GDM1 (cell line): ENCODE measurements at regions not wholly inside any gene's neighbourhood (a gene's known extent, or its start where the extent isn't known, plus 50 kb on each side); places are given as distances from the start of the nearest gene placed in this dataset.

Experiments used
- DNase-seq: peaks from one replicate; lab custom pipeline; 2025; lab: John Stamatoyannopoulos, UW

DNA sequence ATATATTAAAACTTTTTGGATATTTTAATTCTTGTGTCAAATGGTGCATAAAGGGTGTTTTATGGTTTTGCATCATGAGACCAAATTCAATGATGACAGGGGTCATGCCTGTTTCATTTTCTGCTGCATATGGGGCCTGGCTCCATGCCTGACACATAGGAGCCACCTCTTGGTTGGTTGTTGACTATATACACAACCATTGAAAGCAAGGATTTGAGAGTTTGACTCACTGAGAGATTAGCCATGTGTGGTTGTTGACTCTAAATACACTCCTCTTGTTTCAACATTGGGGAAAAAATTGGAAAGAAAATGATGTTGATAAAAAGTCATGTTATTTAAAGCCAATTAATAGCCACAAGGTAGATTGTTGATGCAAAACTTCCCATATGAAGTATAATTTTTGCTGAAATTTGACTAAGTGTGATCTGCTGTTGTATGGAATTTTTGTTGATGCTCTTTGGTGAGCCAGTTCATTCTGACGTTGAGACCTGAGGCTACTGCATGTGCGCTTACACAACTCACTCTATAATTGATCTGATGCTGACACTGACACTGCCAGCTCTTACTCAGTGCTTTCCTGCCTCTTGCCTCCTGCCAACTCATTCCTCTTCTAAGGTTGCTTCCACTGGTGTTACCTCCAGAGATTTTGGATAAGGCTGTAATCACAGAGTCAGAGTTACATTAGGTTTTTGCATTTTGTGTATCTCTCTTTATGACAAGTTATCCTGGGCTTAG is 446.2 kb upstream of the SLC14A2 start:
- DNase-seq = no peak

- DNase-seq = no peak
Measured at GRCh38 chr18:45169610-45170009, 445.7 kb upstream of the SLC14A2 start.

DNA sequence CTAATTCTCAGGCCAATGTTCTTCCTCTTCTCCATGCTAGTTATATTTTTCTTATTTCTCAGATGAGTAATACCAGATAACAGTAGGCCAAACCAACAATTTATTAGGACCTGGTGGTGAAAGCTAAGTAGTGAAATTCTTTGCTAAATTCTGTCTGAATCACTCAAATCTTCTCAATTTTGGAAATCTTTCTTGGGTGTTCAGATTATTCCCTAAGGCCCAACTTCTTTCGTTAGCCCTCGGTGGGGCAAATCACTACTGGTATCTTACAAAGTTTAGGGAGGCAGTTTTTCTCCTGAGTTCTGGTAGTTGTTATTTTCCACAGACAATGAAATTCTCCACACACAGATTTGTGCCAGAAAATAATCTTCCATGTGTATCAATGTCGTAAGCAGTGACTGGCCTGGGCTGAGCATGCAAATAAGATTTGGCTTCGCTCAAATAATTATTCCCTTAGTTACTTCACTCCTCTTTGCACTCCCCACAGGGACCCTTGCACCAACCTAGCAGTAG is 443.5 kb upstream of the SLC14A2 start:
- DNase-seq = no peak

- DNase-seq = no peak
Measured at GRCh38 chr18:45173327-45173726, 441.9 kb upstream of the SLC14A2 start.

GRCh38 chr18:45173799-45174519 is 441.3 kb upstream of the SLC14A2 start:
- DNase-seq = no peak

DNA sequence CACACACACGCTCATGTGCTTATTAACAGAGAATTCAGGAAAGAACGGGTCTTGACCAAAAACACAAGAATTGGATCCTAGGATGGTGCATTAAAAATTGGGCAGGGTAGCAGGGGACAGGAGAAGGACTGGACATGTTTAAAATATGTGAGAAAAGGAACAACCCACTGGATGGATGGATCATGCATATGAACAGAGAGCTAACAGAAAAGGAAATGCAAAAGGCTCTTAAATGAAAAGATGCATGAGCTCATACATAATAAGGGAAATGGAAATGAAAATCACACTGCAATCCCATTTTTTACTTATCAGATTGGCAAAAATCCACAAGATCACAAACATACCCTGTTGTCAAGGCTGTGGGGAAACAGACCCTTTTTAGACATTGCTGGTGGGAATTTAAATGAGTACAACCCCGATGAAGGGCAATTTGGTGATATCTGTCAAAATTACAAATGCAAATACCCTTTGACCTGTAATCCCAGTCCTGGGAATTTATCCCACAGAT is 440.6 kb upstream of the SLC14A2 start:
- DNase-seq = no peak

- DNase-seq = no peak
Measured at GRCh38 chr18:45175511-45175910, 439.8 kb upstream of the SLC14A2 start.

- DNase-seq = no peak
Measured at GRCh38 chr18:45186832-45187231, 428.4 kb upstream of the SLC14A2 start.

DNA sequence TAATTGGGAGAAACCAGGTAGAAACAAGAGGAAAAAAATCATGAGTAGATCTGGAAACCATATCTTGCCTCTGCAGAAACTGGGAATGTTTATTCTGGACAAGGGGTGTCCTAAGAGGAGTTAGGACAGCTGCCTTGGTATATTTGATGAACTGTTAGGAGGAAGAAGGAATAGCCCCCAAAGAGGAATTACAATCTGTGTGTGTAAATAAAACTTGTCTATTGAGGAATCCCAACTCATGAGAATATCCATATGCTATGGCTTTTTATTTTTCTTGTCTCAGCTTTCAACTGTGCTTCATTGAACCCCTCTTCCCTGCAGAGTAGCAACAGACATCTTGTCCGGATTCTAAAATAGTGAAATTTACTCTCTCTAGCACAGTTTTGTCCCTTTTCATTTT is 423.5 kb upstream of the SLC14A2 start:
- no peak for DNase-seq

DNA sequence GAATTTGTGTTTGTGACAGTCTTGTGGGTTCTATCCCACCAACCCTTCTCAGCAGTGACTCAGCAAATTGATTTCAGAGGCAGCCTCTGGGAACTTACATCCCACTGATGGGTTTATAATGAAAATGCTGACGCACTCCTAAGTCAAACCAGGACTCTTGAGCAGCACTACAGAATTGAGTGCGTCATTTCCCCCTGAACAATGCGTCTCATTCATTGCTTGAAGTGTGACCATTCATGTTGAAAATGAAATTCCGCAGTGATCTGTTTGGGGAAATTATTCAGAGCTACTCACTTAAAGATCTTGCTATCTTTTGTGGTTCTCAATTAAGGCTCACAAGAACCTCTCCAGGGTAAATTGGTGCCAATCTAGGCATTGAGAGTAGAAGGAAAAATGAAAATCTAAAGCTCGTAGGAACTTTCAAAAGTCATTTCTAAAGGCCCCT is 417.7 kb upstream of the SLC14A2 start:
- DNase-seq = peak; percentile 72

DNA sequence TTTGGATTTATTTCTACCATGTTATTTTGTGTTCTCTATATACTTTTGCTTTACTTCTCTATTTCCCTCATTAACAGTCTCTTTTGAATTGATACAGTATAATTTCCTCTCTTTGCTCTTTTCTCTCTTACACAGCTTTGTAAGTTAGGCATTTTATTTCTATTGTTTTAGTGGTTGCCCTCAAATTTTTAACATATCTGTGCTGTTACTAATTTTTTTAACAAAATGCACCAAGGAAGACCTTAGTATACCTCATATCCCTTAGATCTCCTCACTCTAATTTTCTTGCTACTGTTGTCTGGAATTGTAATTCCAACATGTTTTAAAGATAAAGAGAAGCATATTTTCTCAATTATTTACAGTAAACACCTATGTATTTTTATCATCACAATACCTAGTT is 416.8 kb upstream of the SLC14A2 start:
- DNase-seq = no peak

DNA sequence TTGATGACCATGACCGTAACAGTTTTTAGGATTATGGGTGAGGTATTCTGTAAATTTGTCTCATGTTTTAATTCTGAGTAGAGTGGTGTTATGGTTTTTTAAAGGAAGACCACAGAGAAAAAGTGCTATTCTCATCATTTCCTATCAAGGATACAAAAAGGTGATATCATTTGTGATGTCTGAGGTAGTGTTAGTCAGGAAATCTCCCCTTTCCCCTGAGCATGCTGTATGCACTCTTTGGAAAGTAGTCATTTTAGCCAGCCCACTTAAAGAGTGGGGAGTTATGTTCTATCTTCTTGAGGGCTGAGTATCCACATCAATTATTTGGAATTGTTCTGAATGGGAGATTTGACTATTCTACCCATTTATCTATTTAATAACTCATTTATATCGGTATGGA is 414.2 kb upstream of the SLC14A2 start:
- no peak for DNase-seq

- no peak for DNase-seq
Measured at GRCh38 chr18:45201489-45201888, 413.8 kb upstream of the SLC14A2 start.

DNA sequence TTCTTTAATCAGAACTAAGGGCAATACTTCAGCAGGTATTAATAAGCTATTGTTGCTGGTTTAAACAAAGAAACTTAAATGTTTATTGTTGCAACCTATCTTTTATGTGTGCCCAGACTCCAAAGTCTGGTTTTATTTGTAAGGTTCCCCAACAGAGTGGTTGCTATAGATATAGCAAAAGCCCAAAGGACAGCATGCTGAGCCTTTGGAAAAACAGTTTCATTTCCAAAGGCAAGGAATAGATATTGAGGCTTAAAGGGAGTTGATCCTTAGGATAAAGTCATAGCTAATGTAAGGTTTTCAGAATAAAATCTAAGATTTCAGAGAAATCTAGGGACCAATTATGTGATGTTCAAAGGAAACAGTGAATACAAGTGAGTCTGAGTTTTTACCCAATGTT is 413.2 kb upstream of the SLC14A2 start:
- DNase-seq = no peak

DNA sequence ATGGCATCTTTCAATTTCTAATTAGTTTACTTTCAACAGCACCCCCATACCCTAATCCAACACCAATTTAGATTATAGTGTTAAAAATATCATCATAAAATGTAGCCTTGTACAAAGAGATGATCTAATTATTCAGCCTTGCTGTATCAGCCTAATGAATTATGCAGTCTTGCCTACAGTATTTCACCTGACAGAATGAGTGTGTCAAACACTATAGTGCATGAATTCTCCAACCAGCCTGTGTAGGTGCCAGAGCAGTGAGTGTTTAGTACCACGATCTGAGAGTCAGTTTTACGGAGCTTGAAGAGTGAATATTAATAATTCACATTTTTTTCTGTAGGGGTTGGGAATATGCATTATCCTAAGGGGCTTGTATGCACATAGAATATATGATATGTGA is 411.6 kb upstream of the SLC14A2 start:
- no peak for DNase-seq

- no peak for DNase-seq
Measured at GRCh38 chr18:45207328-45207727, 407.9 kb upstream of the SLC14A2 start.

- no peak for DNase-seq
Measured at GRCh38 chr18:45208164-45208563, 407.1 kb upstream of the SLC14A2 start.

GRCh38 chr18:45212181-45213039 is 402.9 kb upstream of the SLC14A2 start:
- DNase-seq = peak; percentile 79

DNA sequence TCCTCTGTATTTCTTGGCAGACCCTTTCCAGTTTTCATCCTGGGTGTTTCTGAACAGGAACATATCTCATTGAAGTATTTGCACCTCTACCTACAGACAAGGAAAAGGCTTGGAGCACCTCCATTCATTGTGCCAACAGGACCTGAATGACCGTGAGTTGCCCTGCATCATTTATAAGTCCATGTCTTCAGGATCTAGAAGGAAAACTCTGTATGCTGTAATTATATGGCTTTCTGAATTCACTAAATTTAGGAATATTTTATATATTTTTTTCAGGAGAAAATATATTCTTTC is 402.3 kb upstream of the SLC14A2 start:
- no peak for DNase-seq

DNA sequence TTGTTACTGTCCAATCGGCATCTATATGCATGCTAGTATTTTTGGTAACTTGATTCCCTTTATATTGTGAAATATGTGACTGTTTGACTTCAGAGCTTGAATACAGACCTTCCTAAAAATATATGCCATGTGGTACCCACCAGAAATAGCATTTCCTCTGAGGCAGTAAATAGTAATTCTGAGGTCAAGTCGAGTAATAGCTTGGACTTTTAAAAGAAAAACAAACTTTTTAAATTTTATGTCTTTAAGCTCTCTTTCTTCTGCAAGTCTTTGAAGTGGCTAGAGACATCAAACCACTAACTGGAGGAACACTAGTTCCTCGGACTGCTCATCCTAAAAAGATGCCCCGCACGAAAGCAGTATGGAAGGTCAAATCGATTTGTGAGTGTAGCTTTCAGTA is 396.8 kb upstream of the SLC14A2 start:
- no peak for DNase-seq

DNA sequence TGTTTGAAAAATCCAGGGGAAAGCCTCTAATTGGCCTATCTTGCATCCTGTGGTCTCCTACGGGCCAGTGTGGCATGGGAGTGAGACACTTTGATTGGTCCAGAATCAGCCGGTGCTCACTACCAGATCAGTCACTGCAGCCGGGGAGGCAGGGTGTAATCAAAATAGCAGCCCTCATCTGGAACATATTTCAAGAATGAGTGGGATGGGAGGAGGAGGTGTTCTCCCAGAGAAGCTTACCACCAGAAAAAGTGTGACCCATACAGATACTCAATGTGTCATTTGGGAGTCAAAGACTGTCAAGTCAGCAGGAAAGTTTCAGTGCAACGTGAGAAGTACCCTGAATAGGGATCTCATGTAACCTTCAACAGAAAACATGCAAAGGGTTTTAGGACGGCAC is 393.9 kb upstream of the SLC14A2 start:
- no peak for DNase-seq

DNA sequence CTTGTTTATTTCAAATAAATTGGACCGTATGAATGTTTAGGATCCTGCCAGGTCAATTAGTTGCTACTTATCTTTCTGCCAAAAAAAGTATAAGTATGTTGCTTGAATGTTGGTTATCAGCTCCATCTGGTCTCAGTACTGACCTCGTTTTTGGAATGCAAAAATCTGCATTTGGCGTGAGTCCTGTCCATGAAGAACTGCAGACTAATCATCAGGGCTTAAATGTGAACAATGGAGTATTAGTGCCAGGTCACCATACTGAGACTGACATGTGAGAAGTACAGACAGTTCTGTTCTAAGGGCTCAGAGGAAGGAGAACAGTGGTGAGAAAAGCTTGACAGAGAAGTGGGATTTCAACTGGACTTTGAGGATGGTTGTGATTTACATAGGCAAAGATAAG is 393.1 kb upstream of the SLC14A2 start:
- DNase-seq = no peak
